IMR-90 (cell line): ENCODE measurements at regions not wholly inside any gene's neighbourhood (a gene's known extent, or its start where the extent isn't known, plus 50 kb on each side); places are given as distances from the start of the nearest gene placed in this dataset.

ENCODE experiments used
- ATAC-seq: fragments of 200-7000 bp; cut with Tn5 transposase; 2 replicates; pipeline ENCODE4 v1.9.1; 2020; ENCODE audit warnings: low read depth, mild to moderate bottlenecking, moderate library complexity
- BruUV-seq: library from RNA; stranded (reverse); fragments of 400-500 nt; replicated peaks from 2 replicates; lab custom pipeline; 2021; lab: Mats Ljungman, UMichigan
- CTCF ChIA-PET: fragments of 300-600 bp; formaldehyde crosslinking; extraction: SDS; loops from one replicate; lab custom pipeline; 2021; ENCODE audit warnings: antibody characterized with exemption; lab: Yijun Ruan, JAX
- POLR2A ChIA-PET: fragments of 300-600 bp; sonication (Branson Sonifier 250); formaldehyde crosslinking; loops from one replicate; lab custom pipeline; 2022; ENCODE audit warnings: antibody characterized with exemption; ENCODE audit not compliant: unreplicated experiment; lab: Charles Lee
- DNase-seq: peaks from one replicate; pipeline ENCODE4 v3.0.0; 2013
- H2AFZ ChIP-seq: replicated peaks from 2 replicates; pipeline ENCODE3; 2013; ENCODE audit warnings: low read length, mild to moderate bottlenecking; ENCODE audit not compliant: poor library complexity
- H2AK5ac ChIP-seq: 2 replicates; pipeline ENCODE4 v1.6.1; 2013; ENCODE audit warnings: low read depth, low read length, inconsistent platforms
- H2AK9ac ChIP-seq: replicated peaks from 2 replicates; pipeline ENCODE3; 2013; ENCODE audit warnings: mild to moderate bottlenecking, low read depth, low read length, moderate library complexity; ENCODE audit not compliant: poor library complexity
- H2BK120ac ChIP-seq: 2 replicates; pipeline ENCODE4 v1.6.1; 2013; ENCODE audit warnings: low read depth, low read length, inconsistent platforms
- H2BK15ac ChIP-seq: 3 replicates; pipeline ENCODE4 v1.6.1; 2013; ENCODE audit warnings: low read depth, low read length, inconsistent platforms
- H2BK20ac ChIP-seq: 2 replicates; pipeline ENCODE4 v1.6.1; 2013; ENCODE audit warnings: low read depth, mild to moderate bottlenecking, inconsistent platforms, low read length, moderate library complexity
- H2BK5ac ChIP-seq: 2 replicates; pipeline ENCODE4 v1.6.1; 2013; ENCODE audit warnings: mild to moderate bottlenecking, low read depth, low read length, inconsistent platforms; ENCODE audit not compliant: poor library complexity, severe bottlenecking
- H3K14ac ChIP-seq: replicated peaks from 2 replicates; pipeline ENCODE4 v1.6.1; 2013; ENCODE audit warnings: low read depth, low read length, inconsistent platforms
- H3K18ac ChIP-seq: 2 replicates; pipeline ENCODE4 v1.6.1; 2013; ENCODE audit warnings: low read depth, low read length, control low read depth
- H3K23ac ChIP-seq: 2 replicates; pipeline ENCODE4 v1.6.1; 2013; ENCODE audit warnings: low read depth, low read length, inconsistent platforms
- H3K27ac ChIP-seq: 2 replicates; pipeline ENCODE4 v1.5.1; 2013; ENCODE audit warnings: mild to moderate bottlenecking, control low read depth, low read length; ENCODE audit not compliant: insufficient read depth
- H3K27me3 ChIP-seq: 2 replicates; pipeline ENCODE4 v1.6.1; 2013; ENCODE audit warnings: low read length; ENCODE audit not compliant: control insufficient read depth, insufficient read depth
- H3K36me3 ChIP-seq: 2 replicates; pipeline ENCODE4 v1.6.1; 2013; ENCODE audit warnings: low read length, mixed read lengths; ENCODE audit not compliant: control insufficient read depth, insufficient read depth
- H3K4ac ChIP-seq: 2 replicates; pipeline ENCODE4 v1.6.1; 2013; ENCODE audit warnings: low read depth, low read length, inconsistent platforms
- H3K4me1 ChIP-seq: 2 replicates; pipeline ENCODE4 v1.6.1; 2013; ENCODE audit warnings: low read length, mixed read lengths; ENCODE audit not compliant: control insufficient read depth, insufficient read depth
- H3K4me2 ChIP-seq: 2 replicates; pipeline ENCODE4 v1.6.1; 2013; ENCODE audit warnings: low read depth, mild to moderate bottlenecking, control low read depth, low read length, moderate library complexity
- H3K4me3 ChIP-seq: 2 replicates; pipeline ENCODE4 v1.5.1; 2013; ENCODE audit warnings: low read depth, mild to moderate bottlenecking, control low read depth, low read length, moderate library complexity; ENCODE audit not compliant: insufficient read depth
- H3K56ac ChIP-seq: 2 replicates; pipeline ENCODE4 v1.6.1; 2013; ENCODE audit warnings: low read length, inconsistent platforms; ENCODE audit not compliant: insufficient read depth; ENCODE audit errors: extremely low read depth
- H3K79me1 ChIP-seq, 2 experiments: 2 replicates each; pipeline ENCODE4 v1.6.1; 2013; ENCODE audit warnings: low read length in 2 of 2, inconsistent platforms in 1 of 2, low read depth in 1 of 2
- H3K9ac ChIP-seq: 2 replicates; pipeline ENCODE4 v1.6.1; 2013; ENCODE audit warnings: low read depth, low read length, control low read depth
- H3K9me1 ChIP-seq: 2 replicates; pipeline ENCODE4 v1.6.1; 2013; ENCODE audit warnings: low read length, inconsistent platforms; ENCODE audit not compliant: insufficient read depth
- H3K9me3 ChIP-seq: 2 replicates; pipeline ENCODE4 v1.6.1; 2013; ENCODE audit warnings: low read length; ENCODE audit not compliant: control insufficient read depth, insufficient read depth
- H4K20me1 ChIP-seq: 2 replicates; pipeline ENCODE4 v1.6.1; 2013; ENCODE audit warnings: low read length, inconsistent platforms; ENCODE audit not compliant: insufficient read depth
- H4K5ac ChIP-seq: 2 replicates; pipeline ENCODE4 v1.6.1; 2013; ENCODE audit warnings: mild to moderate bottlenecking, low read depth, low read length, control low read depth
- H4K8ac ChIP-seq, 2 experiments: 2 replicates each; pipeline ENCODE4 v1.6.1; 2013; ENCODE audit warnings: low read depth in 2 of 2, low read length in 2 of 2, control low read depth in 1 of 2, inconsistent platforms in 1 of 2
- H4K91ac ChIP-seq: 2 replicates; pipeline ENCODE4 v1.6.1; 2013; ENCODE audit warnings: low read depth, low read length, inconsistent platforms; ENCODE audit not compliant: insufficient read depth
- FOS ChIP-seq: fragments of 150-350 bp; IDR thresholded peaks from 2 replicates; pipeline ENCODE4 v1.6.1; 2016; ENCODE audit warnings: low read depth, low read length
- MXI1 ChIP-seq: IDR thresholded peaks from 2 replicates; pipeline ENCODE4 v1.6.1; 2012; ENCODE audit warnings: low read depth, mild to moderate bottlenecking, low read length, moderate library complexity, borderline replicate concordance
- WGBS, 2 experiments: methylation state at CpG; one replicate each; pipeline versions ENCODE4 v1.1.5 to v1.1.7; 2013; ENCODE audit warnings: missing lambda C conversion rate in 2 of 2; ENCODE audit not compliant: insufficient read length in 1 of 2; ENCODE audit errors: extremely low coverage in 2 of 2; 5-methylcytosine and 5-hydroxymethylcytosine counted together
- dilution Hi-C: fragments of 300-500 bp; cut with HindIII; formaldehyde crosslinking; loops from one replicate; pipeline ENCODE4 v1.14.3; 2018; ENCODE audit warnings: low sequenced_read_pairs; ENCODE audit not compliant: unreplicated experiment
- in situ Hi-C: fragments of 300-500 bp; cut with MboI; formaldehyde crosslinking; loops from 3 replicates; pipeline ENCODE4 v1.14.3; 2019; ENCODE audit warnings: low sequenced_read_pairs, inconsistent platforms, mixed read lengths
- intact Hi-C: fragments of 100-400 bp; cut with micrococcal nuclease; formaldehyde crosslinking; loops from 2 replicates; pipeline ENCODE4 v1.10.0; 2022
- TF ChIP-seq, protein P1 (sequence below): conservative IDR thresholded peaks from 2 replicates; pipeline ENCODE4 v1.5.1; 2012; ENCODE audit warnings: mild to moderate bottlenecking, low read depth, low read length, improper control_type of control experiment

DNA sequence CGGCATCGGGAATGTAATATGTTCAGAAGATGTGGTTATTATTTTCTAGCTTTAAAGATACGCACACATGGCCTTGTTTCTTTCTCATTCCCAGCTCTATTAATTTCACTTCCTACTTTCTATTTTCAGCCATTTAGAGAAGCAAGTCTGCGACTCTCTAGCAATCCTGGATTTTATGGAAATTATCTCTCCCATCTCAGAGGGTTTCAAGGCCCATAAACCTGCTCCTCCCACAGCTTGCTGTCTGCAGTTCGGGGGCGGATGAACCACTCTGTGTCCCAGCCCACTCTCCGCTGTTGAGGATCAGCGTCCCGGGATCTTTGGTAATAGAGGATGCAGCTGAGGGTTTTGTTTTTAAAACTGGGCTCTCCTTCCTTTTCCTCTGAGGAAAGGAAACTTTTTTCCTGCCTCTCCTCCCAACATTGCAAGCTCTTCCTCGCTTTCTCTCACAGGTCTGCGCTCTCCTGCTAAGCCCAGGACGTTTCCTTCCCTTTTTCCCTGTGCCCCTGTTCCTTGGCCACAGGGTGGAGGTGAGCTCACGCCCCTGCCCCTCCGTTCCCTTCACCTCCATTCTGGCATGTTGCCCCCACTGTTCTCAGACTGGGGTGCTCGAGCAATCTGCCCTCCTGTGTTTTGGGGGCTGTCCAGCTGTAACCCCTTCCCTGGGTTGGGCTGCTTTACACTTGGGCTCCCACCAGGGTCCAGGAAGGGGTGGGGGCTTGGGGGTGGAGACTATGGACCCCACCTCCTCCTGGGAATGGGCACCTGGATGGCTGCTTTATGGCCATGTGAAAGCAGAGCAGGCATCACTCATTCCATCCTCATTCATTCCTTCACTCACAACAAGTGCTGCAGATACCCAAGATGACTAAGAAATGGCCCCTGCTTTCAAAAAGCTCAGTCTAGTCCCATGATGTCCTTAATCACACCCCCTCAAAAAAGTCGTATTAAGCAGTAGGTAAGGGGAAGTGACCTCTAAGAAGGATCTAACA, 54.9 kb downstream of the ZBTB9 start:
- Histone ChIP-seq H2AK9ac (no peak overlapping the region), H3K14ac (no peak overlapping the region), H3K4me3 (no peak overlapping the region), H3K18ac (no peak overlapping the region), H3K56ac (no peak overlapping the region), H4K91ac (no peak overlapping the region), H3K36me3 (no peaks in the 10 kb centered on the region), H3K4me2 (peak overlapping the region; percentile 29; the same call in 1 of the 2 replicates), H3K79me1 (no peaks in the 10 kb centered on the region), H3K9me3 (no peaks in the 10 kb centered on the region), H3K27me3 (peaks cover 34% of the 10 kb centered on the region), H3K27ac (no peak overlapping the region), H3K9ac (no peak overlapping the region), H2BK20ac (no peak overlapping the region), H4K8ac (no peak overlapping the region), H3K23ac (no peak overlapping the region), H4K20me1 (no peaks in the 10 kb centered on the region), H2BK5ac (no peak overlapping the region), H3K9me1 (no peaks in the 10 kb centered on the region), H2AK5ac (no peak overlapping the region), H2AFZ (no peak overlapping the region), H2BK15ac (no peak overlapping the region), H2BK120ac (no peak overlapping the region), H3K4ac (no peak overlapping the region), H3K4me1 (no peaks in the 10 kb centered on the region), H4K5ac (no peak overlapping the region)
- BruUV-seq, result no TSS peak
- intact Hi-C loops, result no loop called here
- TF ChIP-seq MXI1, result no peak
- TF ChIP-seq FOS, result no peak
- TF ChIP-seq, protein P1, sequence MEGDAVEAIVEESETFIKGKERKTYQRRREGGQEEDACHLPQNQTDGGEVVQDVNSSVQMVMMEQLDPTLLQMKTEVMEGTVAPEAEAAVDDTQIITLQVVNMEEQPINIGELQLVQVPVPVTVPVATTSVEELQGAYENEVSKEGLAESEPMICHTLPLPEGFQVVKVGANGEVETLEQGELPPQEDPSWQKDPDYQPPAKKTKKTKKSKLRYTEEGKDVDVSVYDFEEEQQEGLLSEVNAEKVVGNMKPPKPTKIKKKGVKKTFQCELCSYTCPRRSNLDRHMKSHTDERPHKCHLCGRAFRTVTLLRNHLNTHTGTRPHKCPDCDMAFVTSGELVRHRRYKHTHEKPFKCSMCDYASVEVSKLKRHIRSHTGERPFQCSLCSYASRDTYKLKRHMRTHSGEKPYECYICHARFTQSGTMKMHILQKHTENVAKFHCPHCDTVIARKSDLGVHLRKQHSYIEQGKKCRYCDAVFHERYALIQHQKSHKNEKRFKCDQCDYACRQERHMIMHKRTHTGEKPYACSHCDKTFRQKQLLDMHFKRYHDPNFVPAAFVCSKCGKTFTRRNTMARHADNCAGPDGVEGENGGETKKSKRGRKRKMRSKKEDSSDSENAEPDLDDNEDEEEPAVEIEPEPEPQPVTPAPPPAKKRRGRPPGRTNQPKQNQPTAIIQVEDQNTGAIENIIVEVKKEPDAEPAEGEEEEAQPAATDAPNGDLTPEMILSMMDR, result no peak
- CTCF ChIA-PET, result no interaction called here
- dilution Hi-C loops, result no loop called here
- no CpG with 5 or more reads among the region's 16 CpGs for WGBS, 2 experiments
- in situ Hi-C loops, result no loop called here
- ATAC-seq (no peak), DNase-seq (no peak)
- POLR2A ChIA-PET, result no interaction called here
